ENCODE measurements at regions not wholly inside any gene's neighbourhood (a gene's known extent, or its start where the extent isn't known, plus 50 kb on each side); places are given as distances from the start of the nearest gene placed in this dataset.

GRCh38 chr4:107202744-107203143 is 166.6 kb upstream of the DKK2 start:
- Histone ChIP-seq H3K36me3 (ENCODE audit: insufficient read depth, low read length) (no peaks in the 10 kb centered on the region), H3K27me3 (ENCODE audit: insufficient read depth, low read length) (no peaks in the 10 kb centered on the region), H3K9ac (ENCODE audit: low read depth, low read length) (no peak overlapping the region), H3K27ac (ENCODE audit: low read depth, low read length) (no peak overlapping the region), H3K4me1 (ENCODE audit: insufficient read depth, low read length) (no peaks in the 10 kb centered on the region), H3K9me3 (ENCODE audit: insufficient read depth, low read depth, low read length) (no peaks in the 10 kb centered on the region), H3K4me3 (ENCODE audit: low read length) (no peak overlapping the region)
- WGBS: 82% methylated on average over 7 of the region's 7 CpGs

DNA sequence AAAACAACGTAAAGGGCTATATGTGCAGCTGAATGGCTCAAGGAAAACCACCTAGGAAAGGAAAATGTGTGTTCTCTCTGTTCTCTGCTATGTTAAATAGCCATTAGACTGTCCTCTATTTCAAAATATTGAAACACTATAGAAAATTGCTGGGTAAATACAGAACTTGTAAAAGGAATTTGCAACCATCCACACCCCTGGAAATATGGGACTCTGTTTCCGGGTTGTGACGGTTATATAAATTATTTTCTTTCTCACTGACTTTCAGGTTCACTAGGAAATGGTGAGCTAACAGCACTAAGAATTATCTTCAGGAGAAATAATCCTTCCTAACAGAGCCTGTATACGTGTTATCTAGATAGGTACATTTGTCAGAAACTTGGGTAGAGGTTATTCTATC is 161.0 kb upstream of the DKK2 start:
- no peak overlapping the region for H3K9ac ChIP-seq (ENCODE audit: low read depth, low read length)
- no peaks in the 10 kb centered on the region for H3K36me3 ChIP-seq (ENCODE audit: insufficient read depth, low read length)
- 64% methylated on average over 3 of the region's 4 CpGs for WGBS
- H3K4me3 ChIP-seq (ENCODE audit: low read length): no peak overlapping the region
- H3K27ac ChIP-seq (ENCODE audit: low read depth, low read length): no peak overlapping the region
- no peaks in the 10 kb centered on the region for H3K27me3 ChIP-seq (ENCODE audit: insufficient read depth, low read length)
- no peaks in the 10 kb centered on the region for H3K4me1 ChIP-seq (ENCODE audit: insufficient read depth, low read length)
- H3K9me3 ChIP-seq (ENCODE audit: insufficient read depth, low read depth, low read length): no peaks in the 10 kb centered on the region

- WGBS: 96% methylated on average over 2 of the region's 2 CpGs
- Histone ChIP-seq H3K4me1 (ENCODE audit: insufficient read depth, low read length) (no peaks in the 10 kb centered on the region), H3K9ac (ENCODE audit: low read depth, low read length) (no peak overlapping the region), H3K9me3 (ENCODE audit: insufficient read depth, low read depth, low read length) (no peaks in the 10 kb centered on the region), H3K27ac (ENCODE audit: low read depth, low read length) (no peak overlapping the region), H3K27me3 (ENCODE audit: insufficient read depth, low read length) (no peaks in the 10 kb centered on the region), H3K36me3 (ENCODE audit: insufficient read depth, low read length) (no peaks in the 10 kb centered on the region), H3K4me3 (ENCODE audit: low read length) (no peak overlapping the region)
Observed at GRCh38 chr4:107196312-107196711, 160.2 kb upstream of the DKK2 start.

DNA sequence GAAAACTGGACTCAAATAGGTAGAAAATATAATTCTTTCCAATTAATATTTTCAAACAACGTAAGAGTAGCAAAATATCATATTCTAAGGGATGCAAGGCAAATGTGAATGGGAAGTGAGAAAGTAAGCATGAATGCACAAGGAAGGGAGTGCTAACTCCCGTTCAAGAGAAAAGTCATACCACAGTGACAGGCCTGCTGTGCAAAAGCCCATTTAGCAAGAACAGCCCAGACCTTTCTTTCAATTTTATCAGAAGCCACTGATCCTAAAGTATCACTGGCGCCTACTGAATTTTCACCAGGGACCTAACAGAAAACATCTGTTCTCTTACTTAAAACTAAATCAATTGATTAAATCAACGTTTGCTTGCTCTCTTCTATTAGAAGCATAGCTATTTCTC is 157.9 kb upstream of the DKK2 start:
- Histone ChIP-seq H3K27me3 (ENCODE audit: insufficient read depth, low read length) (no peaks in the 10 kb centered on the region), H3K4me1 (ENCODE audit: insufficient read depth, low read length) (no peaks in the 10 kb centered on the region), H3K36me3 (ENCODE audit: insufficient read depth, low read length) (no peaks in the 10 kb centered on the region), H3K4me3 (ENCODE audit: low read length) (no peak overlapping the region), H3K27ac (ENCODE audit: low read depth, low read length) (no peak overlapping the region), H3K9me3 (ENCODE audit: insufficient read depth, low read depth, low read length) (no peaks in the 10 kb centered on the region), H3K9ac (ENCODE audit: low read depth, low read length) (no peak overlapping the region)
- 90% methylated on average over 3 of the region's 4 CpGs for WGBS

DNA sequence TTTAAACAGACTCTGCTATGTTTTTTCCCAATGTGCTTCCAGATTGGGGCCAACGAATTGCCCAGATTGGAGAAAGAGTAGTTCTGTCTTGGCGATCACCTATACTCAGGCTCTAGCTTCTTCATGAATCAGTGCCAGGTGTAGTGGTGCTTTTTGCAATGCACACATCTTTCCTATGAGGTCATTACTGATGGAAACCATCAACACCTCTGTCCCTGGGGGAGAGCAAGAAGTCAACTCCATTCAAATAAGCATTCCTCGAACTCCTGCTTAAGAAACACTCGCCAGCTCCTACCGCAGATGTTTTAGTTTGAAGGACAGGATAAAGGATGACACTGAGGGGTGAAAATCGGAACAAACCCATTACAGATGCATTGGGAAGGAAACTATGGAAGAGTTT is 156.5 kb upstream of the DKK2 start:
- no peaks in the 10 kb centered on the region for H3K36me3 ChIP-seq (ENCODE audit: insufficient read depth, low read length)
- no peak overlapping the region for H3K4me3 ChIP-seq (ENCODE audit: low read length)
- no peaks in the 10 kb centered on the region for H3K4me1 ChIP-seq (ENCODE audit: insufficient read depth, low read length)
- no peak overlapping the region for H3K27ac ChIP-seq (ENCODE audit: low read depth, low read length)
- WGBS: 99% methylated on average over 6 of the region's 6 CpGs
- H3K9ac ChIP-seq (ENCODE audit: low read depth, low read length): no peak overlapping the region
- no peaks in the 10 kb centered on the region for H3K9me3 ChIP-seq (ENCODE audit: insufficient read depth, low read depth, low read length)
- H3K27me3 ChIP-seq (ENCODE audit: insufficient read depth, low read length): no peaks in the 10 kb centered on the region

DNA sequence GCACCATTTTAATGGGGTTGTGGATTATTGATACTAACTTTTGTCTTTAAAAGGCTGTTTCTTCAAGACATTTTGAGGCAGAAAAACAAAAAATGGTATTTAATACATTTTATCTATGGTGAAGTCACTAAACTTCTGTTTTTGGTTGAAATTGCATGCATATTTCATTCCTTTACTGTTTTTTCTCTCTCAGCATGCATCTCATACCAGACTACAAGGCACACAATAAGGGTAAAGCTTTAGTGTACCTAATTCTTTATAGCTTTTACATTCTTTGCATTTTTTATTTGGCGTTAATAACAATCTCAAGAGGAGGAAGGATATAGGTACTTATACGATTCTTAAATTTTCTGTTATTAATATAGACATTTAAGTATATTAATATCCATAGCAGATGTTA is 151.0 kb upstream of the DKK2 start:
- no peaks in the 10 kb centered on the region for H3K4me1 ChIP-seq (ENCODE audit: insufficient read depth, low read length)
- no peaks in the 10 kb centered on the region for H3K36me3 ChIP-seq (ENCODE audit: insufficient read depth, low read length)
- no peak overlapping the region for H3K27ac ChIP-seq (ENCODE audit: low read depth, low read length)
- no CpG with 5 or more reads among the region's 2 CpGs for WGBS
- no peak overlapping the region for H3K4me3 ChIP-seq (ENCODE audit: low read length)
- H3K9me3 ChIP-seq (ENCODE audit: insufficient read depth, low read depth, low read length): no peaks in the 10 kb centered on the region
- H3K27me3 ChIP-seq (ENCODE audit: insufficient read depth, low read length): no peaks in the 10 kb centered on the region
- no peak overlapping the region for H3K9ac ChIP-seq (ENCODE audit: low read depth, low read length)

DNA sequence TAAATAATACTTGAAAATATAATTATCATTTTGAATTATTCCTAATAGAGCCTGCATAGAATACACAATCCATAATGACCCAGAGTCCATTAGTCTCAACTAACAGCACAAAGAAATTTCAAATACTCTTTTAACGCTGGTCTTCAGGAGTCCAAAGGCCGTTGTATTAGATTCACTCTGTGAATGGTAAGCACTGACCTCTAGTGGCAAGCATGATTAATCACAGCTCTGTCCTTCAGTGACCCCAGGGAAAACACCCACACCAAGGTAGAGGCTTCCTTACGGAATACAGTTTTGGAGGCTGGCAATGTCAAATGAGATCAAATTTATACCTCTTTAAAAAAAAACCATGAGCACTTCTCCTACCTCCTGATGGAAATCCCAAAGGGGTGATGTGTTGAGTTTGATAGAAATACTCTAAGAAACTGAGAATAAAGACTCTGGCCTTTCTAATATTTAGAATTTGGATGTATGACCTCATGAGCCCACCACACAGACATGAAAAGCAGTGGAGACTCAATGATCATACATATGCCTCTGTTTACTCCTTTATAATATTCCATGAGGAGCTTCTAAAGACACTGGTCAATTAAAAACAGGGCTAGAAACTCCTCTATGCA is 147.2 kb upstream of the DKK2 start:
- Histone ChIP-seq H3K4me1 (ENCODE audit: insufficient read depth, low read length) (no peaks in the 10 kb centered on the region), H3K36me3 (ENCODE audit: insufficient read depth, low read length) (no peaks in the 10 kb centered on the region), H3K27ac (ENCODE audit: low read depth, low read length) (no peak overlapping the region), H3K9me3 (ENCODE audit: insufficient read depth, low read depth, low read length) (no peaks in the 10 kb centered on the region), H3K4me3 (ENCODE audit: low read length) (no peak overlapping the region), H3K9ac (ENCODE audit: low read depth, low read length) (no peak overlapping the region), H3K27me3 (ENCODE audit: insufficient read depth, low read length) (no peaks in the 10 kb centered on the region)
- WGBS: 41% methylated on average over 3 of the region's 3 CpGs

DNA sequence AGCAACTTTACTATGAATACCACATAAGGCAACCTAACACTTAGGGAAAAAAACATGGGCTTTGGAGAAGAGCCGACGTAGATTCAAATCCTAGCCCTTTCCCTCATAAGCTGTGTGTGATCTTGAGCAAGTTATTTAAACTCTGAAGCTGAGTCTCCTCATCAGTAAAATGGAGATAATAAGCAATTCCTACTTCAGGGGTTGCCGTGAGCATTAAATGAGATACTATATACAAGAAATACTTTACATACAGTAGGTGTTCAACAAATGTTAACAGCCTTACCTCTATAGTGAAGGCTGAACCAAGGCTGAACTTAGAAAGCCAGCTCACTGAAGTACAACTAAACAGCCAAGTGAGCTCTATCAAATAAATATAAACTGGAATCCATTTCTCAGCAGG is 146.2 kb upstream of the DKK2 start:
- no peak overlapping the region for H3K9ac ChIP-seq (ENCODE audit: low read depth, low read length)
- WGBS: 100% methylated on average over 2 of the region's 3 CpGs

DNA sequence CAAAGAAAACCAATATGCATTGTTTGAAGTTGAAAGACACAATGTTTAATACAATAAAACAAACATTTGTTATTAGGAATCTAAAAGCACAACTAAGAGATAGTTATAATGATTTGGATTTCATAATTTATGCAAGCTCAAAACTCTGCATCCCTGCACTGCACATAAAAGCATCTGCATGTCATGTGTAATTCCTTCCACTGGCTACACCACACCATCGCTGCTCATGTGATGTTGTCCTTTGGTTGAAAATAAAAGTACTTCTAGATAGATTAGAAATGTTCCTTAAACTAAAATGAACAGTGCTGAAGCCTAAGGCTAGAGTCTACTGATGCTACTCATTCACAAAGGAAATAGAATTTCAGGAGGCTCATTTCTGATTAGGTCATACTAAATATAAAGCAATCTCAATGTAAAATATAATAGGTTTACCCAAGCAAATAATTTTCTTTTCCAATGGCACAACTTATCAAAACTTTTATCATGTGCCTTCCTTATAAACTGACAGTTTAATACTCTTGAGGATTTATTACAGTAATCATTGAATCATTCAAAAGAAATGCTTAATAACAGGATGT is 130.8 kb upstream of the DKK2 start:
- Histone ChIP-seq H3K36me3 (ENCODE audit: insufficient read depth, low read length) (no peaks in the 10 kb centered on the region), H3K4me1 (ENCODE audit: insufficient read depth, low read length) (no peaks in the 10 kb centered on the region), H3K9me3 (ENCODE audit: insufficient read depth, low read depth, low read length) (peaks cover 7% of the 10 kb centered on the region; the same call in 1 of the 2 replicates), H3K27ac (ENCODE audit: low read depth, low read length) (no peak overlapping the region), H3K4me3 (ENCODE audit: low read length) (no peak overlapping the region), H3K27me3 (ENCODE audit: insufficient read depth, low read length) (no peaks in the 10 kb centered on the region), H3K9ac (ENCODE audit: low read depth, low read length) (no peak overlapping the region)
- WGBS: 100% methylated on average over 1 of the region's 1 CpG

More for the DNA sequence above, 146.2 kb upstream of the DKK2 start:
- no peak overlapping the region for H3K27ac ChIP-seq (ENCODE audit: low read depth, low read length)
- no peaks in the 10 kb centered on the region for H3K4me1 ChIP-seq (ENCODE audit: insufficient read depth, low read length)
- no peaks in the 10 kb centered on the region for H3K36me3 ChIP-seq (ENCODE audit: insufficient read depth, low read length)
- H3K9me3 ChIP-seq (ENCODE audit: insufficient read depth, low read depth, low read length): no peaks in the 10 kb centered on the region
- no peak overlapping the region for H3K4me3 ChIP-seq (ENCODE audit: low read length)
- no peaks in the 10 kb centered on the region for H3K27me3 ChIP-seq (ENCODE audit: insufficient read depth, low read length)

DNA sequence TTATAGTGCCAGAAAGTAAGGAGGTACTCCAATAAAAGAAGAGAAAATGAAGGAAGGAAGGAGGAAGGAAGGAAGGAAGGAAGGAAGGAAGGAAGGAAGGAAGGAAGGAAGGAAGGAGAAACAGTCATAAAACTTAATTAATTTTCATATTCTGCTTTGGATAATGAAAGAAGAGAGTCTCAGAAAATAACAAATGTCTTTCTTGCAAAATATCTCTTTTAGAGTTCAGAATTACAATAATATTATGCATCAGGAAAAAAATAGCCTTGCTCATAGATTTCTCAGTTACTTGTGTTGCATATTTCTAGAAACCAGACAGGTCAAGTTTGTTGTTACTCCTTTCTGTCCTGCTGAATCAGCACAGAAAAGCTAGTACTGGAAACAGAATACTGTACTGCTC is 130.1 kb upstream of the DKK2 start:
- no peaks in the 10 kb centered on the region for H3K27me3 ChIP-seq (ENCODE audit: insufficient read depth, low read length)
- peaks cover 7% of the 10 kb centered on the region; the same call in 1 of the 2 replicates for H3K9me3 ChIP-seq (ENCODE audit: insufficient read depth, low read depth, low read length)
- H3K4me1 ChIP-seq (ENCODE audit: insufficient read depth, low read length): no peaks in the 10 kb centered on the region
- no peak overlapping the region for H3K27ac ChIP-seq (ENCODE audit: low read depth, low read length)
- no peak overlapping the region for H3K9ac ChIP-seq (ENCODE audit: low read depth, low read length)
- no peaks in the 10 kb centered on the region for H3K36me3 ChIP-seq (ENCODE audit: insufficient read depth, low read length)
- no peak overlapping the region for H3K4me3 ChIP-seq (ENCODE audit: low read length)

DNA sequence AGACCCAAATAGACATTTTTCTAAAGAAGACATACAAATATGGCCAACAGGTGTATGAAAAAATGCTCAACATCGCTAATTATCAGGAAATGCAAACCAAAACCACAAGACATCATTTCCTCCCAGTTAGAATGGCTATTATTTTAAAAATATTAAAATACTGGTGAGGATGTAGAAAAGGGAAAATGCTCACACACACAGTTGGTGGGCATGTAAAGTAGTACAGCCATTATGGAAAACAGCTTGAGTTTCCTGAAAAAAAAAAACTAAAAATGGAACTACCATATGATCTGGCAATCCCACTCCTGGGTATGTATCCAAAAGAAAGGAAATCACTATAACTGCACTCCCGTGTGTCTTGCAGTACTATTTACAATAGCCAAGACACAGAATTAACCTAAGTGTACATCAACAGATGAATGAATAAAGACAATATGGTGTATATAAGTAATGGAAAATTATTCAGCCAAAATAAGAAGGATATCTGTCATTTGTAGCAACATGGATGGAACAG is 128.9 kb upstream of the DKK2 start:
- no peaks in the 10 kb centered on the region for H3K36me3 ChIP-seq (ENCODE audit: insufficient read depth, low read length)
- no peaks in the 10 kb centered on the region for H3K27me3 ChIP-seq (ENCODE audit: insufficient read depth, low read length)
- no peak overlapping the region for H3K27ac ChIP-seq (ENCODE audit: low read depth, low read length)
- no peak overlapping the region for H3K4me3 ChIP-seq (ENCODE audit: low read length)
- WGBS: 92% methylated on average over 2 of the region's 2 CpGs
- H3K9ac ChIP-seq (ENCODE audit: low read depth, low read length): no peak overlapping the region
- H3K9me3 ChIP-seq (ENCODE audit: insufficient read depth, low read depth, low read length): peaks cover 7% of the 10 kb centered on the region; the same call in 1 of the 2 replicates
- no peaks in the 10 kb centered on the region for H3K4me1 ChIP-seq (ENCODE audit: insufficient read depth, low read length)

GRCh38 chr4:107156443-107156842 is 120.3 kb upstream of the DKK2 start:
- no peaks in the 10 kb centered on the region for H3K9me3 ChIP-seq (ENCODE audit: insufficient read depth, low read depth, low read length)
- no peak overlapping the region for H3K4me3 ChIP-seq (ENCODE audit: low read length)
- no peaks in the 10 kb centered on the region for H3K27me3 ChIP-seq (ENCODE audit: insufficient read depth, low read length)
- H3K36me3 ChIP-seq (ENCODE audit: insufficient read depth, low read length): no peaks in the 10 kb centered on the region
- no peak overlapping the region for H3K27ac ChIP-seq (ENCODE audit: low read depth, low read length)
- H3K9ac ChIP-seq (ENCODE audit: low read depth, low read length): no peak overlapping the region
- peaks cover 14% of the 10 kb centered on the region for H3K4me1 ChIP-seq (ENCODE audit: insufficient read depth, low read length)
